B cell (primary cell): ENCODE measurements at regions not wholly inside any gene's neighbourhood (a gene's known extent, or its start where the extent isn't known, plus 50 kb on each side); places are given as distances from the start of the nearest gene placed in this dataset.

ENCODE experiments used
- ATAC-seq: fragments of 200-7000 bp; cut with Tn5 transposase; one replicate; pipeline ENCODE4 v1.10.0; 2021; ENCODE audit warnings: low read depth, mild to moderate bottlenecking, moderate number of reproducible peaks, moderate library complexity
- CTCF ChIA-PET: fragments of 350-600 bp; sonication (Branson Sonifier 250); formaldehyde crosslinking; loops from one replicate; lab custom pipeline; 2021; ENCODE audit warnings: antibody characterized with exemption, inconsistent platforms; lab: Charles Lee
- POLR2A ChIA-PET: fragments of 350-600 bp; sonication (Branson Sonifier 250); formaldehyde crosslinking; loops from one replicate; lab custom pipeline; 2021; ENCODE audit warnings: antibody characterized with exemption; lab: Charles Lee
- DNase-seq: peaks from one replicate; pipeline ENCODE4 v3.0.0; 2013
- H2AFZ ChIP-seq: 2 replicates; pipeline ENCODE4 v1.6.1; 2012; ENCODE audit warnings: mild to moderate bottlenecking, low read depth, low read length; ENCODE audit not compliant: insufficient read depth, poor library complexity, severe bottlenecking
- H3K27ac ChIP-seq, 2 donors: 1 replicate in 1 of 2; 2 replicates in 1 of 2; pipeline ENCODE4 v1.5.1; 2012 to 2013; ENCODE audit warnings: low read length in 2 of 2, mild to moderate bottlenecking in 2 of 2, moderate library complexity in 1 of 2
- H3K27me3 ChIP-seq, 4 experiments: fragments of 200-600 bp in 1 of 4; sonication (generic) in 1 of 4; replicated peaks in 1 of 4; 1 replicate in 2 of 4; 2 replicates in 2 of 4; pipeline versions ENCODE4 v1.6.1 to v1.7.0; 2013 to 2016; ENCODE audit warnings: low read length in 3 of 4, mild to moderate bottlenecking in 2 of 4, mixed read lengths in 1 of 4, moderate library complexity in 1 of 4; ENCODE audit not compliant: insufficient read depth in 4 of 4, control insufficient read depth in 3 of 4; ENCODE audit errors: control extremely low read depth in 1 of 4
- H3K36me3 ChIP-seq, 2 experiments: replicated peaks in 1 of 2; 1 replicate in 1 of 2; 2 replicates in 1 of 2; pipeline versions ENCODE4 v1.6.1 to v1.7.1; 2013; ENCODE audit warnings: low read length in 1 of 2; ENCODE audit not compliant: insufficient read depth in 2 of 2, control insufficient read depth in 1 of 2; ENCODE audit errors: control extremely low read depth in 1 of 2, extremely low read depth in 1 of 2
- H3K4me1 ChIP-seq, 2 donors: fragments of 200-600 bp in 1 of 2; sonication (generic) in 1 of 2; 1 replicate in 1 of 2; 2 replicates in 1 of 2; pipeline versions ENCODE4 v1.5.1 to v1.6.1; 2013 to 2017; ENCODE audit warnings: low read length in 2 of 2; ENCODE audit not compliant: control insufficient read depth in 2 of 2, insufficient read depth in 2 of 2
- H3K4me2 ChIP-seq: replicated peaks from 2 replicates; pipeline ENCODE3; 2012; ENCODE audit warnings: mild to moderate bottlenecking, low read depth, low read length; ENCODE audit not compliant: poor library complexity, severe bottlenecking
- H3K4me3 ChIP-seq, 5 experiments: fragments of 200-600 bp in 1 of 5; sonication (generic) in 1 of 5; 1 replicate in 3 of 5; 2 replicates in 2 of 5; pipeline versions ENCODE4 v1.5.1 to v1.7.0; 2011 to 2016; ENCODE audit warnings: low read length in 4 of 5, mild to moderate bottlenecking in 4 of 5, low read depth in 2 of 5, control low read depth in 1 of 5, moderate library complexity in 1 of 5; ENCODE audit not compliant: insufficient read depth in 1 of 5; ENCODE audit errors: control extremely low read depth in 1 of 5, extremely low read depth in 1 of 5
- H3K79me2 ChIP-seq: fragments of 200-600 bp; sonication (generic); one replicate; pipeline ENCODE4 v1.6.0; 2016; ENCODE audit warnings: low read length; ENCODE audit not compliant: control insufficient read depth, insufficient read depth
- H3K9ac ChIP-seq: fragments of 200-600 bp; sonication (generic); 2 replicates; pipeline ENCODE4 v1.6.1; 2017; ENCODE audit warnings: mild to moderate bottlenecking, low read length, moderate library complexity
- H3K9me3 ChIP-seq, 3 donors: one replicate each; pipeline versions ENCODE4 v1.6.1 to v1.7.1; 2013; ENCODE audit warnings: low read length in 2 of 3; ENCODE audit not compliant: control insufficient read depth in 2 of 3, insufficient read depth in 1 of 3; ENCODE audit errors: control extremely low read depth in 1 of 3
- H4K20me1 ChIP-seq: 2 replicates; pipeline ENCODE4 v1.6.0; 2012; ENCODE audit warnings: mild to moderate bottlenecking, low read length; ENCODE audit not compliant: insufficient read depth, control insufficient read depth, poor library complexity, severe bottlenecking
- H3K27ac Mint-ChIP-seq: one replicate; pipeline ENCODE4 v1.8.0; 2021; ENCODE audit warnings: mixed read lengths
- H3K27me3 Mint-ChIP-seq: one replicate; pipeline ENCODE4 v1.8.0; 2021; ENCODE audit warnings: mixed read lengths
- H3K4me1 Mint-ChIP-seq: one replicate; pipeline ENCODE4 v1.8.0; 2021; ENCODE audit warnings: mixed read lengths
- H3K4me3 Mint-ChIP-seq: one replicate; pipeline ENCODE4 v1.8.0; 2021; ENCODE audit warnings: mixed read lengths
- H3K9me3 Mint-ChIP-seq: one replicate; pipeline ENCODE4 v1.8.0; 2022; ENCODE audit warnings: mixed read lengths; ENCODE audit not compliant: insufficient read depth
- CTCF ChIP-seq: fragments of 200-600 bp; IDR thresholded peaks from one replicate; pipeline ENCODE4 v1.8.0; 2022; ENCODE audit warnings: antibody characterized with exemption, mild to moderate bottlenecking
- EZH2 ChIP-seq: IDR thresholded peaks from 2 replicates; pipeline ENCODE4 v1.6.1; 2012; ENCODE audit warnings: borderline replicate concordance, low read depth, mild to moderate bottlenecking, moderate library complexity, low read length; ENCODE audit not compliant: insufficient read depth, poor library complexity, severe bottlenecking
- WGBS: methylation state at CpG from one replicate; pipeline ENCODE4 v1.1.5; 2013; ENCODE audit warnings: missing lambda C conversion rate; ENCODE audit not compliant: insufficient coverage; 5-methylcytosine and 5-hydroxymethylcytosine counted together
- intact Hi-C: fragments of 100-400 bp; cut with micrococcal nuclease; formaldehyde crosslinking; loops from one replicate; pipeline ENCODE4 v1.10.0; 2022

GRCh38 chr18:42544901-42545300 lies 570.6 kb downstream of the RIT2 start:
- ATAC-seq (no peak), DNase-seq (no peak)
- Mint-ChIP-seq H3K27me3 (no peaks in the 10 kb centered on the region), H3K4me3 (no peak overlapping the region), H3K27ac (no peak overlapping the region), H3K4me1 (no peaks in the 10 kb centered on the region), H3K9me3 (peaks cover 4% of the 10 kb centered on the region)
- H3K4me1 ChIP-seq = no peaks in the 10 kb centered on the region
- H3K36me3 ChIP-seq = no peaks in the 10 kb centered on the region
- no peak overlapping the region for H3K4me3 ChIP-seq
- ChIA-PET POLR2A (no interaction called here), CTCF (no interaction called here)
- no peak overlapping the region for H3K9ac ChIP-seq
- intact Hi-C loops = no loop called here
- H3K27me3 ChIP-seq = no peaks in the 10 kb centered on the region
- H2AFZ ChIP-seq = no peak overlapping the region
- H3K79me2 ChIP-seq = no peaks in the 10 kb centered on the region
- WGBS = no CpG with 5 or more reads among the region's 1 CpG
- no peak overlapping the region for H3K4me2 ChIP-seq
- H3K27ac ChIP-seq = no peak overlapping the region
- H4K20me1 ChIP-seq = no peaks in the 10 kb centered on the region
- no peaks in the 10 kb centered on the region for H3K9me3 ChIP-seq
- no peak for TF ChIP-seq CTCF
- no peak for TF ChIP-seq EZH2

- no peaks in the 10 kb centered on the region for H4K20me1 ChIP-seq
- POLR2A ChIA-PET = no interaction called here
- no peaks in the 10 kb centered on the region for H3K9me3 ChIP-seq
- 80% methylated on average over 1 of the region's 5 CpGs for WGBS
- H3K9me3 Mint-ChIP-seq = peaks cover 4% of the 10 kb centered on the region
- H2AFZ ChIP-seq = no peak overlapping the region
- H3K9ac ChIP-seq = no peak overlapping the region
- H3K4me1 ChIP-seq = no peaks in the 10 kb centered on the region
- H3K36me3 ChIP-seq = no peaks in the 10 kb centered on the region
- H3K27ac ChIP-seq = no peak overlapping the region
- ATAC-seq (no peak), DNase-seq (no peak)
- H3K4me3 ChIP-seq = no peak overlapping the region
- no peak overlapping the region for H3K4me2 ChIP-seq
- CTCF ChIA-PET = no interaction called here
- H3K4me1 Mint-ChIP-seq = no peaks in the 10 kb centered on the region
- H3K79me2 ChIP-seq = no peaks in the 10 kb centered on the region
- H3K27me3 Mint-ChIP-seq = no peaks in the 10 kb centered on the region
- H3K27ac Mint-ChIP-seq = no peak overlapping the region
- H3K27me3 ChIP-seq = no peaks in the 10 kb centered on the region
- intact Hi-C loops = no loop called here
- TF ChIP-seq CTCF (no peak), EZH2 (no peak)
- no peak overlapping the region for H3K4me3 Mint-ChIP-seq
Observed at GRCh38 chr18:42545825-42546224, 569.7 kb downstream of the RIT2 start.
